ENCODE measurements at regions not wholly inside any gene's neighbourhood (a gene's known extent, or its start where the extent isn't known, plus 50 kb on each side); places are given as distances from the start of the nearest gene placed in this dataset.

GRCh38 chr20:22929661-22930060, 105.5 kb upstream of the SSTR4 start:
- TF ChIP-seq EZH2phosphoT487 (conservative IDR thresholded peaks at IDR 0.05; ENCODE audit: low read length), result no peak
- TF ChIP-seq CTCF (IDR thresholded peaks at IDR 0.05; ENCODE audit: insufficient read depth, low read length, poor library complexity, severe bottlenecking), result no peak

Data from SU-DHL-6 (cell line).